ENCODE measurements at regions not wholly inside any gene's neighbourhood (a gene's known extent, or its start where the extent isn't known, plus 50 kb on each side); places are given as distances from the start of the nearest gene placed in this dataset.

DNA sequence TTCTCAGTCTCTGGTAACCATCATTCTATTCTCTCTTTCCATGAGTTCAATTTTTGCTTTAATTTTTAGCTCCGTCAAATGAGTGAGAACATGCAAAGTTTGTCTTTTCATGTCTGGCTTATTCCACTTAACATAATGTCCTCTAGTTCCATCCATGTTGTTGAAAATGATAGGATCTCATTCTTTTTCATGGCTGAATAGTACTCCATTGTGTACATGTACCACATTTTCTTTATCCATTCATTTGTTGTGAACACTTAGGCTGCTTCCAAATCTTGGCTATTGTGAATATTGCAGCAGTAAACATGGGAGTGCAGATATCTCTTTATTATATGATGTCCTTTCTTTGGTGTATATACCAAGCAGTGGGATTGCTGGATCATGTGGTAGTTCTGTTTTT lies 145.4 kb upstream of the E2F7 start:
- H3K9ac ChIP-seq (ENCODE audit: control insufficient read depth, insufficient read depth, low read length), result no peak overlapping the region
- RAD21 ChIA-PET (ENCODE audit: unreplicated experiment), result no interaction called here
- POLR2A ChIA-PET, result no interaction called here
- no peaks in the 10 kb centered on the region for H4K20me1 ChIP-seq (ENCODE audit: control insufficient read depth, insufficient read depth)
- H3K27me3 ChIP-seq (replicated peaks in 1 of 2; ENCODE audit: control insufficient read depth in 2 of 2, insufficient read depth in 2 of 2, low read length in 1 of 2), result no peaks in the 10 kb centered on the region
- SMC1A ChIA-PET (ENCODE audit: uncharacterized antibody, unreplicated experiment), result no interaction called here
- no peak overlapping the region for H3K4me2 ChIP-seq (ENCODE audit: control insufficient read depth, insufficient read depth)
- H3K27ac ChIP-seq (ENCODE audit: control insufficient read depth, insufficient read depth), result no peak overlapping the region
- no peak overlapping the region for H3K4me3 ChIP-seq
- intact Hi-C loops (cut with micrococcal nuclease; ENCODE audit: unreplicated experiment), result no loop called here
- no peak overlapping the region for H2AFZ ChIP-seq (ENCODE audit: control insufficient read depth, low read depth, low read length)
- in situ Hi-C loops (cut with MboI), result no loop called here
- H3K9me3 ChIP-seq (replicated peaks; ENCODE audit: control insufficient read depth, insufficient read depth, low read length), result no peaks in the 10 kb centered on the region
- 93% methylated on average over 1 of the region's 1 CpG for WGBS (ENCODE audit: insufficient coverage, insufficient replicate concordance, low lambda C conversion rate, missing lambda C conversion rate)
- DNase-seq (ENCODE audit: low read depth, low spot score) (no peak), FAIRE-seq (no peak), ATAC-seq (no peak)
- no peaks in the 10 kb centered on the region for H3K36me3 ChIP-seq (ENCODE audit: control insufficient read depth in 2 of 2, insufficient read depth in 2 of 2, low read length in 1 of 2)
- H3K79me2 ChIP-seq (ENCODE audit: control insufficient read depth, insufficient read depth, low read length), result no peaks in the 10 kb centered on the region
- BruUV-seq (replicated peaks), result no TSS peak
- no peaks in the 10 kb centered on the region for H3K4me1 ChIP-seq (ENCODE audit: control insufficient read depth, insufficient read depth, low read length)
- TF ChIP-seq POLR2AphosphoS5 (IDR thresholded peaks at IDR 0.05; ENCODE audit: low read length) (no peak), PAX5 (IDR thresholded peaks at IDR 0.05; ENCODE audit: borderline replicate concordance, low read depth, low read length) (no peak)
- CTCF ChIA-PET, result no interaction called here

DNA sequence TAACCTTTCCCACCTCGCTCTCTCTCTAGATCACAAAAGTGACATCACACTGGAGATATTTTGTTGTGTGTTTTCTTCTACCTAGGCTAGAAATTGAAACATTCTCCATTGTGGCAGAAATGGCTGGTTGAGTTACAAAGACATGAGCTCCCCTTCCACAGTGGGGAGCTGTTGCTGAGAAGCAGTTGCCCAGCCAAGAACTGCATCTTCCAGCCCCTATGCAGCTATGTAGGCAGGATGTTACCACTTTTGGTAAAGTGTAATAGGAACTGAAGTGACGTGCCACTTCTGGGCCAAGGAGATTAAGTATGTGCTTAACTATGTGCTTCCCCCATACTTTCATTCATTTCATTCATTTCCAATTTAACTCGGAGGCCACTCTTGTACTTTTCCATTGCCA lies 138.7 kb upstream of the E2F7 start:
- Histone ChIP-seq H4K20me1 (ENCODE audit: control insufficient read depth, insufficient read depth) (no peaks in the 10 kb centered on the region), H3K27ac (ENCODE audit: control insufficient read depth, insufficient read depth) (no peak overlapping the region), H2AFZ (ENCODE audit: control insufficient read depth, low read depth, low read length) (no peak overlapping the region), H3K4me3 (no peak overlapping the region), H3K36me3 (ENCODE audit: control insufficient read depth in 2 of 2, insufficient read depth in 2 of 2, low read length in 1 of 2) (no peaks in the 10 kb centered on the region), H3K27me3 (replicated peaks in 1 of 2; ENCODE audit: control insufficient read depth in 2 of 2, insufficient read depth in 2 of 2, low read length in 1 of 2) (no peaks in the 10 kb centered on the region), H3K4me1 (ENCODE audit: control insufficient read depth, insufficient read depth, low read length) (no peaks in the 10 kb centered on the region), H3K9ac (ENCODE audit: control insufficient read depth, insufficient read depth, low read length) (no peak overlapping the region), H3K4me2 (ENCODE audit: control insufficient read depth, insufficient read depth) (no peak overlapping the region), H3K9me3 (replicated peaks; ENCODE audit: control insufficient read depth, insufficient read depth, low read length) (no peaks in the 10 kb centered on the region), H3K79me2 (ENCODE audit: control insufficient read depth, insufficient read depth, low read length) (no peaks in the 10 kb centered on the region)
- FAIRE-seq, result no peak
- CTCF ChIA-PET, result interaction anchor here (0.7 to 1.1 kb wide), 3 partner anchors 11 to 193 kb away, joined by 3 to 5 read pairs (median 3); no protein-coding TSS in a partner anchor
- ATAC-seq, result peak; percentile 44; the same call in 2 of the 3 replicates
- RAD21 ChIA-PET (ENCODE audit: unreplicated experiment), result no interaction called here
- intact Hi-C loops (cut with micrococcal nuclease; ENCODE audit: unreplicated experiment) (no loop called here), in situ Hi-C loops (cut with MboI) (no loop called here)
- TF ChIP-seq, protein P1, sequence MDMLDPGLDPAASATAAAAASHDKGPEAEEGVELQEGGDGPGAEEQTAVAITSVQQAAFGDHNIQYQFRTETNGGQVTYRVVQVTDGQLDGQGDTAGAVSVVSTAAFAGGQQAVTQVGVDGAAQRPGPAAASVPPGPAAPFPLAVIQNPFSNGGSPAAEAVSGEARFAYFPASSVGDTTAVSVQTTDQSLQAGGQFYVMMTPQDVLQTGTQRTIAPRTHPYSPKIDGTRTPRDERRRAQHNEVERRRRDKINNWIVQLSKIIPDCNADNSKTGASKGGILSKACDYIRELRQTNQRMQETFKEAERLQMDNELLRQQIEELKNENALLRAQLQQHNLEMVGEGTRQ (IDR thresholded peaks at IDR 0.05; ENCODE audit: borderline replicate concordance, low read depth, low read length), result no peak
- TF ChIP-seq TBL1XR1 (IDR thresholded peaks at IDR 0.05; ENCODE audit: low read depth, low read length) (no peak), SREBF1 (IDR thresholded peaks at IDR 0.05; ENCODE audit: low read length) (no peak), LARP7 (IDR thresholded peaks at IDR 0.05) (no peak)
- TF ChIP-seq, protein P2, sequence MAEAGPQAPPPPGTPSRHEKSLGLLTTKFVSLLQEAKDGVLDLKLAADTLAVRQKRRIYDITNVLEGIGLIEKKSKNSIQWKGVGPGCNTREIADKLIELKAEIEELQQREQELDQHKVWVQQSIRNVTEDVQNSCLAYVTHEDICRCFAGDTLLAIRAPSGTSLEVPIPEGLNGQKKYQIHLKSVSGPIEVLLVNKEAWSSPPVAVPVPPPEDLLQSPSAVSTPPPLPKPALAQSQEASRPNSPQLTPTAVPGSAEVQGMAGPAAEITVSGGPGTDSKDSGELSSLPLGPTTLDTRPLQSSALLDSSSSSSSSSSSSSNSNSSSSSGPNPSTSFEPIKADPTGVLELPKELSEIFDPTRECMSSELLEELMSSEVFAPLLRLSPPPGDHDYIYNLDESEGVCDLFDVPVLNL (IDR thresholded peaks at IDR 0.05; ENCODE audit: low read depth, low read length), result no peak
- TF ChIP-seq, protein P3, sequence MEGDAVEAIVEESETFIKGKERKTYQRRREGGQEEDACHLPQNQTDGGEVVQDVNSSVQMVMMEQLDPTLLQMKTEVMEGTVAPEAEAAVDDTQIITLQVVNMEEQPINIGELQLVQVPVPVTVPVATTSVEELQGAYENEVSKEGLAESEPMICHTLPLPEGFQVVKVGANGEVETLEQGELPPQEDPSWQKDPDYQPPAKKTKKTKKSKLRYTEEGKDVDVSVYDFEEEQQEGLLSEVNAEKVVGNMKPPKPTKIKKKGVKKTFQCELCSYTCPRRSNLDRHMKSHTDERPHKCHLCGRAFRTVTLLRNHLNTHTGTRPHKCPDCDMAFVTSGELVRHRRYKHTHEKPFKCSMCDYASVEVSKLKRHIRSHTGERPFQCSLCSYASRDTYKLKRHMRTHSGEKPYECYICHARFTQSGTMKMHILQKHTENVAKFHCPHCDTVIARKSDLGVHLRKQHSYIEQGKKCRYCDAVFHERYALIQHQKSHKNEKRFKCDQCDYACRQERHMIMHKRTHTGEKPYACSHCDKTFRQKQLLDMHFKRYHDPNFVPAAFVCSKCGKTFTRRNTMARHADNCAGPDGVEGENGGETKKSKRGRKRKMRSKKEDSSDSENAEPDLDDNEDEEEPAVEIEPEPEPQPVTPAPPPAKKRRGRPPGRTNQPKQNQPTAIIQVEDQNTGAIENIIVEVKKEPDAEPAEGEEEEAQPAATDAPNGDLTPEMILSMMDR (IDR thresholded peaks at IDR 0.05 in 2 of 3, conservative IDR thresholded peaks at IDR 0.05 in 1 of 3; ENCODE audit: control insufficient read depth in 2 of 3, extremely low read depth in 1 of 3, insufficient read depth in 1 of 3, low read depth in 3 of 3, low read length in 3 of 3), result peak in 1 of 3 experiments; percentile 6; a peak in 1 of 6 replicates
- TF ChIP-seq, protein P4, sequence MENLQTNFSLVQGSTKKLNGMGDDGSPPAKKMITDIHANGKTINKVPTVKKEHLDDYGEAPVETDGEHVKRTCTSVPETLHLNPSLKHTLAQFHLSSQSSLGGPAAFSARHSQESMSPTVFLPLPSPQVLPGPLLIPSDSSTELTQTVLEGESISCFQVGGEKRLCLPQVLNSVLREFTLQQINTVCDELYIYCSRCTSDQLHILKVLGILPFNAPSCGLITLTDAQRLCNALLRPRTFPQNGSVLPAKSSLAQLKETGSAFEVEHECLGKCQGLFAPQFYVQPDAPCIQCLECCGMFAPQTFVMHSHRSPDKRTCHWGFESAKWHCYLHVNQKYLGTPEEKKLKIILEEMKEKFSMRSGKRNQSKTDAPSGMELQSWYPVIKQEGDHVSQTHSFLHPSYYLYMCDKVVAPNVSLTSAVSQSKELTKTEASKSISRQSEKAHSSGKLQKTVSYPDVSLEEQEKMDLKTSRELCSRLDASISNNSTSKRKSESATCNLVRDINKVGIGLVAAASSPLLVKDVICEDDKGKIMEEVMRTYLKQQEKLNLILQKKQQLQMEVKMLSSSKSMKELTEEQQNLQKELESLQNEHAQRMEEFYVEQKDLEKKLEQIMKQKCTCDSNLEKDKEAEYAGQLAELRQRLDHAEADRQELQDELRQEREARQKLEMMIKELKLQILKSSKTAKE (IDR thresholded peaks at IDR 0.05; ENCODE audit: low read depth, poor library complexity, severe bottlenecking), result no peak
- BruUV-seq (replicated peaks), result no TSS peak
- WGBS (ENCODE audit: insufficient coverage, insufficient replicate concordance, low lambda C conversion rate, missing lambda C conversion rate), result 16% methylated on average over 3 of the region's 3 CpGs
- POLR2A ChIA-PET, result no interaction called here
- SMC1A ChIA-PET (ENCODE audit: uncharacterized antibody, unreplicated experiment), result no interaction called here
- no peak for DNase-seq (ENCODE audit: low read depth, low spot score)

Data from GM12878 (cell line).